Naive thymus-derived CD4-positive, alpha-beta T cell (primary cell): ENCODE measurements at regions not wholly inside any gene's neighbourhood (a gene's known extent, or its start where the extent isn't known, plus 50 kb on each side); places are given as distances from the start of the nearest gene placed in this dataset.

Experiments used
- ATAC-seq: fragments of 150-1000 bp; cut with Tn5 transposase; 2 replicates; pipeline ENCODE4 v1.10.0; 2021; ENCODE audit warnings: mild to moderate bottlenecking, moderate library complexity
- CTCF ChIA-PET: fragments of 350-600 bp; sonication (Branson Sonifier 250); formaldehyde crosslinking; loops from one replicate; lab custom pipeline; 2021; ENCODE audit warnings: antibody characterized with exemption; lab: Charles Lee
- POLR2A ChIA-PET: fragments of 350-600 bp; sonication (Branson Sonifier 250); formaldehyde crosslinking; loops from one replicate; lab custom pipeline; 2021; ENCODE audit warnings: antibody characterized with exemption, inconsistent platforms; lab: Charles Lee
- DNase-seq, 9 donors: peaks; one replicate each; pipeline versions ENCODE4 v3.0.0 to v3.0.0-alpha.2; 2020 to 2022; ENCODE audit warnings: mixed read lengths in 1 of 9
- H3K27ac ChIP-seq: one replicate; pipeline ENCODE4 v1.7.0; 2013; ENCODE audit warnings: mild to moderate bottlenecking, low read depth, low read length, moderate library complexity
- H3K27me3 ChIP-seq, 2 donors: one replicate each; pipeline ENCODE4 v1.7.0; 2013; ENCODE audit warnings: low read length in 2 of 2, mild to moderate bottlenecking in 2 of 2, moderate library complexity in 2 of 2; ENCODE audit not compliant: control insufficient read depth in 2 of 2, insufficient read depth in 2 of 2
- H3K36me3 ChIP-seq, 3 experiments: 1 replicate in 2 of 3; 2 replicates in 1 of 3; pipeline ENCODE4 v1.7.0; 2013; ENCODE audit warnings: low read length in 3 of 3, mild to moderate bottlenecking in 3 of 3, moderate library complexity in 1 of 3; ENCODE audit not compliant: insufficient read depth in 3 of 3, control insufficient read depth in 2 of 3
- H3K4me1 ChIP-seq, 2 donors: one replicate each; pipeline ENCODE4 v1.7.0; 2013; ENCODE audit warnings: low read length in 2 of 2, mild to moderate bottlenecking in 2 of 2, moderate library complexity in 1 of 2; ENCODE audit not compliant: control insufficient read depth in 2 of 2, insufficient read depth in 2 of 2
- H3K4me3 ChIP-seq: 2 replicates; pipeline ENCODE4 v1.7.0; 2013; ENCODE audit warnings: mild to moderate bottlenecking, low read length
- H3K9me3 ChIP-seq, 3 experiments: 1 replicate in 2 of 3; 2 replicates in 1 of 3; pipeline ENCODE4 v1.7.0; 2013; ENCODE audit warnings: low read length in 3 of 3; ENCODE audit not compliant: control insufficient read depth in 2 of 3
- H3K27ac Mint-ChIP-seq, 9 donors: one replicate each; pipeline ENCODE4 v1.8.0; 2020 to 2022; ENCODE audit warnings: mixed read lengths in 9 of 9, mild to moderate bottlenecking in 8 of 9, moderate library complexity in 5 of 9, inconsistent platforms in 2 of 9
- H3K27me3 Mint-ChIP-seq, 5 donors: one replicate each; pipeline ENCODE4 v1.8.0; 2021 to 2022; ENCODE audit warnings: mixed read lengths in 5 of 5, mild to moderate bottlenecking in 1 of 5
- H3K36me3 Mint-ChIP-seq, 5 donors: one replicate each; pipeline ENCODE4 v1.8.0; 2020 to 2022; ENCODE audit warnings: mixed read lengths in 5 of 5, mild to moderate bottlenecking in 3 of 5, inconsistent platforms in 1 of 5
- H3K4me1 Mint-ChIP-seq, 7 donors: one replicate each; pipeline ENCODE4 v1.8.0; 2020 to 2022; ENCODE audit warnings: mixed read lengths in 7 of 7, mild to moderate bottlenecking in 3 of 7, inconsistent platforms in 1 of 7
- H3K4me3 Mint-ChIP-seq, 10 donors: one replicate each; pipeline ENCODE4 v1.8.0; 2020 to 2022; ENCODE audit warnings: mild to moderate bottlenecking in 10 of 10, mixed read lengths in 10 of 10, moderate library complexity in 6 of 10, inconsistent platforms in 2 of 10
- H3K9me3 Mint-ChIP-seq, 11 donors: one replicate each; pipeline ENCODE4 v1.8.0; 2020 to 2022; ENCODE audit warnings: mixed read lengths in 11 of 11, mild to moderate bottlenecking in 4 of 11, inconsistent platforms in 1 of 11, moderate library complexity in 1 of 11
- intact Hi-C, 2 donors: fragments of 100-400 bp; cut with micrococcal nuclease; formaldehyde crosslinking; loops; one replicate each; pipeline ENCODE4 v1.15.1; 2023

- ATAC-seq: no peak
- H3K4me1 ChIP-seq: no peaks in the 10 kb centered on the region
- no peak overlapping the region for H3K4me3 ChIP-seq
- peaks cover 0 to 8% (median 3%) of the 10 kb centered on the region in 5 donors for H3K36me3 Mint-ChIP-seq
- no peaks in the 10 kb centered on the region for H3K36me3 ChIP-seq
- H3K27me3 Mint-ChIP-seq: peaks cover 0 to 7% (median 0%) of the 10 kb centered on the region in 5 donors
- peaks cover 9 to 49% (median 22%) of the 10 kb centered on the region in 11 donors for H3K9me3 Mint-ChIP-seq
- H3K27me3 ChIP-seq: no peaks in the 10 kb centered on the region
- H3K27ac Mint-ChIP-seq: no peak overlapping the region
- no peaks in the 10 kb centered on the region for H3K4me1 Mint-ChIP-seq
- no peak overlapping the region for H3K4me3 Mint-ChIP-seq
- H3K9me3 ChIP-seq: no peaks in the 10 kb centered on the region
- POLR2A ChIA-PET: no interaction called here
- CTCF ChIA-PET: no interaction called here
- no peak for DNase-seq
- intact Hi-C loops: no loop called here
- H3K27ac ChIP-seq: no peak overlapping the region
Measured at GRCh38 chr19:31863122-31863521, 482.3 kb upstream of the ZNF507 start.

GRCh38 chr19:31874313-31874712 lies 471.1 kb upstream of the ZNF507 start:
- Mint-ChIP-seq H3K36me3 (peaks cover 0 to 4% (median 0%) of the 10 kb centered on the region in 5 donors), H3K27me3 (peaks cover 0 to 5% (median 0%) of the 10 kb centered on the region in 5 donors), H3K9me3 (peaks cover 0 to 21% (median 10%) of the 10 kb centered on the region in 11 donors), H3K27ac (no peak overlapping the region), H3K4me1 (no peaks in the 10 kb centered on the region), H3K4me3 (no peak overlapping the region)
- ATAC-seq: no peak
- Histone ChIP-seq H3K4me3 (no peak overlapping the region), H3K27ac (no peak overlapping the region), H3K36me3 (no peaks in the 10 kb centered on the region), H3K27me3 (no peaks in the 10 kb centered on the region), H3K9me3 (no peaks in the 10 kb centered on the region), H3K4me1 (no peaks in the 10 kb centered on the region)
- intact Hi-C loops: no loop called here
- CTCF ChIA-PET: no interaction called here
- DNase-seq: no peak
- POLR2A ChIA-PET: no interaction called here

- Histone ChIP-seq H3K9me3 (no peaks in the 10 kb centered on the region), H3K36me3 (no peaks in the 10 kb centered on the region), H3K27me3 (no peaks in the 10 kb centered on the region), H3K4me1 (no peaks in the 10 kb centered on the region), H3K27ac (no peak overlapping the region), H3K4me3 (no peak overlapping the region)
- CTCF ChIA-PET: no interaction called here
- ATAC-seq (no peak), DNase-seq (no peak)
- intact Hi-C loops: no loop called here
- Mint-ChIP-seq H3K27me3 (peaks cover 0 to 5% (median 0%) of the 10 kb centered on the region in 5 donors), H3K27ac (no peak overlapping the region), H3K9me3 (peaks cover 0 to 18% (median 7%) of the 10 kb centered on the region in 11 donors), H3K4me3 (no peak overlapping the region), H3K4me1 (no peaks in the 10 kb centered on the region), H3K36me3 (peaks cover 0 to 4% (median 0%) of the 10 kb centered on the region in 5 donors)
- POLR2A ChIA-PET: no interaction called here
Measured at GRCh38 chr19:31875591-31875990, 469.8 kb upstream of the ZNF507 start.

GRCh38 chr19:31880283-31880682 lies 465.1 kb upstream of the ZNF507 start:
- CTCF ChIA-PET: no interaction called here
- no peak overlapping the region for H3K27ac Mint-ChIP-seq
- no peaks in the 10 kb centered on the region for H3K36me3 Mint-ChIP-seq
- H3K27ac ChIP-seq: no peak overlapping the region
- no peaks in the 10 kb centered on the region for H3K9me3 ChIP-seq
- H3K27me3 ChIP-seq: no peaks in the 10 kb centered on the region
- H3K36me3 ChIP-seq: no peaks in the 10 kb centered on the region
- H3K4me3 Mint-ChIP-seq: no peak overlapping the region
- intact Hi-C loops: no loop called here
- H3K4me1 Mint-ChIP-seq: no peaks in the 10 kb centered on the region
- POLR2A ChIA-PET: no interaction called here
- H3K4me1 ChIP-seq: no peaks in the 10 kb centered on the region
- H3K9me3 Mint-ChIP-seq: peaks cover 0 to 18% (median 7%) of the 10 kb centered on the region in 11 donors
- DNase-seq (no peak), ATAC-seq (no peak)
- H3K27me3 Mint-ChIP-seq: peaks cover 0 to 3% (median 0%) of the 10 kb centered on the region in 5 donors
- no peak overlapping the region for H3K4me3 ChIP-seq

GRCh38 chr19:31881988-31882387 lies 463.4 kb upstream of the ZNF507 start:
- CTCF ChIA-PET: no interaction called here
- DNase-seq (no peak), ATAC-seq (no peak)
- intact Hi-C loops: no loop called here
- no peak overlapping the region for H3K4me3 ChIP-seq
- no peaks in the 10 kb centered on the region for H3K4me1 Mint-ChIP-seq
- no peaks in the 10 kb centered on the region for H3K36me3 Mint-ChIP-seq
- H3K27ac ChIP-seq: no peak overlapping the region
- POLR2A ChIA-PET: no interaction called here
- peaks cover 0 to 3% (median 0%) of the 10 kb centered on the region in 5 donors for H3K27me3 Mint-ChIP-seq
- no peaks in the 10 kb centered on the region for H3K4me1 ChIP-seq
- no peak overlapping the region for H3K27ac Mint-ChIP-seq
- H3K9me3 ChIP-seq: no peaks in the 10 kb centered on the region
- H3K4me3 Mint-ChIP-seq: no peak overlapping the region
- peaks cover 0 to 18% (median 4%) of the 10 kb centered on the region in 11 donors for H3K9me3 Mint-ChIP-seq
- H3K27me3 ChIP-seq: no peaks in the 10 kb centered on the region
- no peaks in the 10 kb centered on the region for H3K36me3 ChIP-seq

GRCh38 chr19:31882709-31883108 lies 462.7 kb upstream of the ZNF507 start:
- peaks cover 0 to 18% (median 6%) of the 10 kb centered on the region in 11 donors for H3K9me3 Mint-ChIP-seq
- ChIA-PET POLR2A (no interaction called here), CTCF (no interaction called here)
- no peak overlapping the region for H3K4me3 ChIP-seq
- no peak overlapping the region for H3K4me3 Mint-ChIP-seq
- no peak for DNase-seq
- no peak for ATAC-seq
- H3K27ac ChIP-seq: no peak overlapping the region
- no peaks in the 10 kb centered on the region for H3K9me3 ChIP-seq
- no peak overlapping the region for H3K27ac Mint-ChIP-seq
- no peaks in the 10 kb centered on the region for H3K36me3 Mint-ChIP-seq
- intact Hi-C loops: no loop called here
- no peaks in the 10 kb centered on the region for H3K36me3 ChIP-seq
- H3K4me1 Mint-ChIP-seq: no peaks in the 10 kb centered on the region
- H3K27me3 ChIP-seq: no peaks in the 10 kb centered on the region
- no peaks in the 10 kb centered on the region for H3K4me1 ChIP-seq
- peaks cover 0 to 5% (median 3%) of the 10 kb centered on the region in 5 donors for H3K27me3 Mint-ChIP-seq

- H3K36me3 Mint-ChIP-seq: no peaks in the 10 kb centered on the region
- peaks cover 0 to 6% (median 3%) of the 10 kb centered on the region in 5 donors for H3K27me3 Mint-ChIP-seq
Measured at GRCh38 chr19:31883296-31883990, 462.0 kb upstream of the ZNF507 start.

More at GRCh38 chr19:31883296-31883990, 462.0 kb upstream of the ZNF507 start:
- no peak overlapping the region for H3K4me3 Mint-ChIP-seq
- Histone ChIP-seq H3K36me3 (no peaks in the 10 kb centered on the region), H3K9me3 (no peaks in the 10 kb centered on the region), H3K27me3 (no peaks in the 10 kb centered on the region), H3K27ac (no peak overlapping the region), H3K4me1 (no peaks in the 10 kb centered on the region), H3K4me3 (no peak overlapping the region)
- H3K4me1 Mint-ChIP-seq: no peaks in the 10 kb centered on the region
- ChIA-PET POLR2A (no interaction called here), CTCF (no interaction called here)
- DNase-seq (no peak), ATAC-seq (no peak)
- peaks cover 0 to 18% (median 4%) of the 10 kb centered on the region in 11 donors for H3K9me3 Mint-ChIP-seq
- no peak overlapping the region for H3K27ac Mint-ChIP-seq
- intact Hi-C loops: no loop called here
